ENCODE measurements at regions not wholly inside any gene's neighbourhood (a gene's known extent, or its start where the extent isn't known, plus 50 kb on each side); places are given as distances from the start of the nearest gene placed in this dataset.

DNA sequence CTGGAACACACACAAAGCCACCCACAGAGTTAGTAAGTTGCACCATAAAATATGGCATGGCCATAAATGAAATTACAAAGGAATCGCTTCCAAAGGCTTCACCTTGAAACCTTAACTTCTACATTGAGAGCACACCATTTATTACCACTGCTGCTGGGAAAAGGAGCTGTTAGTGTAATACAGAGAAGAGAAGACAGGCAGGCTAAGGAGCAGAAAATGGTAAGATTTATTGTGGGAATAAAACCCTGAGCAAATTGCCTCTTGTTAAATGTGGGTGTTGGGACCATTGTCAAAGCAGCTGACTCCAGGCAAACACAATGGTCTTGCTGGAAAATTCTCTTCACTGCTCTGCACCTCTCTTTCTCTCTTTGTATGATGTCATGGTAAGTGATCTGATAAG is 79.2 kb upstream of the NHS start:
- POLR2A ChIA-PET (ENCODE audit: partially characterized antibody): no interaction called here
- WGBS, 2 experiments (ENCODE audit: extremely low coverage in 1 of 2, insufficient coverage in 1 of 2, insufficient read length in 1 of 2, insufficient replicate concordance in 2 of 2, low coverage in 1 of 2, low lambda C conversion rate in 2 of 2, missing lambda C conversion rate in 1 of 2): 100% methylated on average over 1 of the region's 1 CpG; no CpG with 5 or more reads in 1 of the 2 experiments
- no peak overlapping the region for H3K4me3 ChIP-seq (ENCODE audit: extremely low read depth in 1 of 4, insufficient read depth in 2 of 4, low read depth in 3 of 4, low read length in 4 of 4)
- TF ChIP-seq BRCA1 (IDR thresholded peaks at IDR 0.05; ENCODE audit: low read depth, low read length): no peak

More for the DNA sequence above, 79.2 kb upstream of the NHS start:
- no peak overlapping the region for H3K27ac ChIP-seq (ENCODE audit: low read depth, low read length)
- no peaks in the 10 kb centered on the region for H3K79me2 ChIP-seq (ENCODE audit: control insufficient read depth in 1 of 2, insufficient read depth in 2 of 2, low read length in 2 of 2)
- no peak overlapping the region for H3K9ac ChIP-seq (replicated peaks in 1 of 4; ENCODE audit: extremely low read depth in 1 of 4, low read depth in 3 of 4, low read length in 3 of 4)
- H2BK120ac ChIP-seq (replicated peaks; ENCODE audit: low read depth, low read length): no peak overlapping the region
- H3K4me1 ChIP-seq (replicated peaks in 1 of 4; ENCODE audit: control insufficient read depth in 3 of 4, insufficient read depth in 4 of 4, low read length in 3 of 4): peaks cover 0 to 4% (median 0%) of the 10 kb centered on the region in 4 experiments; a peak in 1 of 7 replicates
- no peak overlapping the region for H2BK20ac ChIP-seq (ENCODE audit: low read length)
- no peak overlapping the region for H4K8ac ChIP-seq (ENCODE audit: extremely low read depth, insufficient read depth, low read length)
- H4K5ac ChIP-seq (ENCODE audit: insufficient read length, low read depth, low read length): no peak overlapping the region
- DNase-seq (ENCODE audit: low read depth in 1 of 2, low spot score in 2 of 2) (no peak), FAIRE-seq (no peak)
- no peak overlapping the region for H4K91ac ChIP-seq (replicated peaks; ENCODE audit: insufficient read length, low read length)
- H3K14ac ChIP-seq (ENCODE audit: insufficient read length): no peak overlapping the region
- H2BK15ac ChIP-seq (ENCODE audit: low read length): no peak overlapping the region
- H3K4ac ChIP-seq (replicated peaks; ENCODE audit: insufficient read length, low read depth, low read length): no peak overlapping the region
- no peak overlapping the region for H2BK5ac ChIP-seq (ENCODE audit: low read depth, low read length)
- no peaks in the 10 kb centered on the region for H3K23me2 ChIP-seq (ENCODE audit: low read depth, low read length)
- no peak overlapping the region for H3K56ac ChIP-seq (replicated peaks; ENCODE audit: insufficient read length, low read depth, low read length)
- no peak overlapping the region for H3K4me2 ChIP-seq (ENCODE audit: insufficient read depth in 1 of 2, low read depth in 2 of 2, low read length in 2 of 2)
- H3K27me3 ChIP-seq (replicated peaks in 1 of 4; ENCODE audit: control insufficient read depth in 3 of 4, extremely low read depth in 1 of 4, insufficient read depth in 3 of 4, low read length in 3 of 4): no peaks in the 10 kb centered on the region
- no peak overlapping the region for H2AK5ac ChIP-seq (ENCODE audit: low read depth, low read length)
- no peak overlapping the region for H2BK12ac ChIP-seq (ENCODE audit: low read depth, low read length)
- no peak overlapping the region for H3K18ac ChIP-seq (ENCODE audit: extremely low read depth, low read length)
- CTCF ChIA-PET (ENCODE audit: partially characterized antibody): no interaction called here
- H2AFZ ChIP-seq (ENCODE audit: low read length): no peak overlapping the region
- H3K79me1 ChIP-seq (ENCODE audit: low read depth, low read length): no peaks in the 10 kb centered on the region
- H3K23ac ChIP-seq (ENCODE audit: insufficient read length): no peak overlapping the region
- no peaks in the 10 kb centered on the region for H3K36me3 ChIP-seq (ENCODE audit: control insufficient read depth in 2 of 4, insufficient read depth in 4 of 4, low read length in 3 of 4)
- no peaks in the 10 kb centered on the region for H3K9me3 ChIP-seq (ENCODE audit: insufficient read depth in 2 of 2, low read depth in 1 of 2, low read length in 1 of 2)
- no peaks in the 10 kb centered on the region for H4K20me1 ChIP-seq (replicated peaks in 1 of 2; ENCODE audit: control insufficient read depth in 1 of 2, insufficient read depth in 2 of 2, low read length in 2 of 2)

Measured in H1 (cell line).